Hematopoietic multipotent progenitor cell (in vitro differentiated cells): ENCODE measurements at regions not wholly inside any gene's neighbourhood (a gene's known extent, or its start where the extent isn't known, plus 50 kb on each side); places are given as distances from the start of the nearest gene placed in this dataset.
"Not testable (repeated sequence)": the region's sequence is repeated elsewhere in the genome, so short reads cannot be mapped to it uniquely, and the experiment has no call there.

Experiments
- DNase-seq, 3 donors: peaks; one replicate each; pipeline ENCODE4 v3.0.0-alpha.2; 2011 to 2015; ENCODE audit warnings: low read depth in 2 of 3, low spot score in 2 of 3

- no peak for DNase-seq
These were observed 65.7 kb downstream of the SLITRK5 start for GRCh38 chr13:87736849-87737385.

DNA sequence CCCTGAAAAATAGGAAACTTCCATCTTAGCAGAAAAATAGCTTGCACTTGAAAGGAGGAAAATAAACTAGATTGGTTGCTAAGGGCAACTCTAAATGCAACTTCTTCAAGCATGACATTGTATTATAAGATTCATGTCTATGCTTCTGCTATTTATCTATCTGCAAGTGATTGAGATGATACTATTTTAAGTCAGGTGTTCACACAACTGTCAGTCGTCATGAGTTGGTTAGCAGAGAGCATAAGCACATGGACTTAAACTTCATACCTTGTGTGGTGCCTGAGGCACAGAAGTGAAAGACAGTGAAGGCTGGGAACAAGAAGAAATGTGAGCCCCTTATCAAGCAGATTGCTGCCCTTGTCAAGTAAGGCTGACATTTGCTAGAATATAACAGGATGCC is 82.9 kb downstream of the SLITRK5 start:
- DNase-seq, result no peak

DNA sequence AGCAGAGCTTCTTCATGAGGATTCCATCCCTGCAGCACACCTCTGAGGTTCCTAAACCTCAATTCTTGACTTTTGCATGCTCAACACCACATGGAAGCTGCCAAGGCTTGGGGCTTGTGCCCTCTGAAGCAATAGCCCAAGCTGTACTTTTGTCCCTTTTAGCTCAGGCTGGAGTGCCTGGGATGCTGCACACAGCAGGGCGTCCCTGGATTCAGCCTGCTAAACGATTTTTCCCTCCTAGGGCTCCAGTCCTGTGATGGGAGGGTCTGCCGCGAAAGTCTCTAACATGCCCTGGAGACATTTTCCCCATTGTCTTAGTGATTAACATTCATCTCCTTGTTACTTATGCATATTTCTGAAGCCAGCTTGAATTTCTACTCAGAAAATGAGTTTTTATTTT is 98.3 kb downstream of the SLITRK5 start:
- DNase-seq, result no peak

- peak in 1 of 3 donors; percentile 0 for DNase-seq
These were observed 106.2 kb downstream of the SLITRK5 start for GRCh38 chr13:87777387-87777786.

DNA sequence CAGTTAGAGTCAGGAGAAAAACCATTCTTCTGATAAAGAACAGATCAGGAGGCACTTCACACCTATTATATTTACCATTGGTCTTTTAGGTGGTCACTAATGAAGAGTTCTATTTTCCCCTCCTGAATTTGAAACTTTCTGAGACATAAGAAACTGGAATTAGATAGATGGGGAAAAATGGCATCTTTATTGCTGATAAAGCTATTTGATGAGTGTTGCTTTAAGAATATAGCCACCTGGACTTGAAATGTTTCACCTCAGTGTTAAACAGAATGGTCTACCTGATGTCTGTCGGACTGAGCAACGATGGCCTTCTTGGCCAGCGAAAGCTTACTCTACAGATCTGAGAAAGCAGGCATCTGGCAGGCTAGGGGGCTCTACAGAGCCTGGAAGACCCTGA is 107.0 kb downstream of the SLITRK5 start:
- DNase-seq, result no peak

DNA sequence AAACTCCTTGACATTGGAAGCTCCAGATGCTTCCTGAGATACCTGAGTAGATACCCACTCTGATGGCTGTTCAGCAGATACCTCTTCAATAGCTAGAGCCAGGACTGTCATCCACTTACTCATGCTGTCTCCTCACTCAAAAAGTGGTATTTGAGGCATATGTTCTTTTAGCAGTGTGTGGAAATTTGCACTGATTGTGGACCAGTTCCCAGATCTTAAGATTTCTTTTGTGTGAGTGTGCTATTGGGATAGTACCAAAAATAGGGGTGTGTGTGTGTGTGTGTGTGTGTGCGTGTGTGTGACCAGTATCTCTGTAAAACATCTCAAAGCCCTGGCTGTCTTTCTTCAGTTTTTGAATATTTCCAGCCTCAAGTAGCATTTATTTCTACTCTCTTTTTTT is 108.3 kb downstream of the SLITRK5 start:
- no peak for DNase-seq

GRCh38 chr13:87783366-87783765 is 112.2 kb downstream of the SLITRK5 start:
- no peak for DNase-seq

GRCh38 chr13:87788363-87788762 is 117.2 kb downstream of the SLITRK5 start:
- no peak for DNase-seq

DNA sequence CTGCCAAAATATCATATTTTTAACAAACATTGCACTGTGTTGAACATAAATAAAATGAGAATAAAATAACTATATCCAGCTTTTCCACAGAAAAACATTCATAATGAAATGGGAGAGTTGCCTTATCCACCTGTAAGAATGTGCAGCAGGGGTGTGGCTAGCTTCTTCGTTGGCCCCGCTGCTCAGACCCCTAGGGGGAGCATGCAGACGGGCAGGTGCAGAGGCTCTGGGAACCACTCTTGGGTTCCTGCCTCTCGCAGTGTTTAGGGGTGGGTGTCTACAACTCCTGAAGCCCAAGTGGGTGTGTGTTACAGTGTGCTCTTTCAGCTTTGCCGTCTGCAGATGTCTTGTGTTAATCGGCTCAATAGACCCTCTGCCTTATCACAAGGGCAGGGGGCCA is 121.7 kb downstream of the SLITRK5 start:
- DNase-seq, result no peak

GRCh38 chr13:87798536-87798935 is 127.4 kb downstream of the SLITRK5 start:
- DNase-seq, result no peak

GRCh38 chr13:87810391-87810801 is 139.2 kb downstream of the SLITRK5 start:
- no peak for DNase-seq

DNA sequence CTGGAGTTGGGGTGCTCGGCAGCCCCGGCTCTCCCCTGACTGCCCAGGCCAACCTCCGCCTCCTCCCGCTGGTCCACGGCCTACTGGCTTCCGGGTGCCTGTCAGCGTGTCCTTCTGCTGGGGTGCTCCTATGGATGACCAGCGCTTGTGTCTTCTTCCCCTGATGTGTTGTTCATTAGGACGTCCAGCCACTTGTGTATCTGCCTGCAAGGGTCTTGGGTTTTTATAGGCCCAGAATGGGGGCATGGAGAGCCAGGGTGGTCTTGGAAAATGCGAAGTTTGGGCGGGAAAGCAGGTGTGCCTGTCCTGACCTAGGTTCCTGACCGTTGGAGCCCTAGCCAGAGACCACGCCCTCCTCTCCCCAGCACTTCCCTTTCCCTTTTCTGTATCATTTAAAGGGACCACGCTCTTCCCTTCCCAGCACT is 139.8 kb downstream of the SLITRK5 start:
- no peak for DNase-seq

DNA sequence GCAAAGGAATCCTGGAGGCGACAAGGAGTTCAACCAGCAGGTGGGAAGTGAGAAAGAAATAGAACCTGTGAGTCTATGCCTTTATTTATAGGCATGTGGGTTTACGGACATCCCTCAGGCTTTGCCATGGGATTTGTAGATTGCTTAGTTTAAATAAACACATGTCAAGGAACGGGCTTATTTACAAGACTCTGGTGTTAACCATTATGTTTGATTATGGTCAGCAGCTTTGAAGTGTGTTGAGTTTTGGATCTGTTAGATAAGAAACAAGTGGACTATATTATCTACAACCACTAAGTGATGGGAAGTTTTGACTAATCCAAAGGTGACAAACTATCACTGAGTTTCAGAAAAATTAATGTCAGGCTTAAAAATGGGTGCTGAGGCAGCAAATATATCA is 143.2 kb downstream of the SLITRK5 start:
- DNase-seq, result no peak

DNA sequence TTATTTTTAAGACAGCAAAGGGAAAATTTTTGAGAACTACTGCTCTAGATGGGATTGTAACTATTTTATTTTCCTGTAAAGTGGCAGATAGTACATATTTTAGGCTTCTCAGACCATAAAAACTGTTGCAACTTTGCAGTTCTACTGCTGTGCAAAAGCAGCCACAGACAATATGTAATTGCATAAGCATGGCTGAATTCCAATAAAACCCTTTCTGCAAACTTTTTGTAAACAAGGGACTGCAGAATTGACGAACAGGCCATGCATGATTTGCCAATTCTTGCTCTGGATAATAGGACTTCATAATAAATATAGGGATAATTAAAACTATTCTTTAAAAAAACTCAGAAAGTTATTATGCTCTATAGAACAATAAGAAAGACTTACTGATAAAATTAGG is 149.1 kb downstream of the SLITRK5 start:
- DNase-seq, result no peak

DNA sequence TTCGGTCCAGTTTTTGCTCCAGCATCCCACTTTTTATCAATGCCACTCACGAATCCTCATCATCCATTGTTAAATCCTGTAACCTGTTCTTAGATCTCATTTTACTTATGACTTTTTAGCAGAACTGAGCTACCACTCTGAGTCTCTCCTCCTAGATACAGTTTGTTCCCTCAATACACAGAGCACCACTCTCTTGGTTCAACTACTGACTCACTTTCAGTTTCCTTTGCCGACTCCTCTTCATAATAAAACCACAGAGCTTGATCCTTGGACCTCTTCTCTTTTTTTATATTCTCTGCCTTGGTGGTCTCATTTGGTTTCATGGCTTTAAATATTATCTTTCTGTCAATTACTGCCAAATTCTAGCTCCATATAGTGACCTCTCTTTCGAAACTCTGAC is 150.3 kb downstream of the SLITRK5 start:
- no peak for DNase-seq

DNA sequence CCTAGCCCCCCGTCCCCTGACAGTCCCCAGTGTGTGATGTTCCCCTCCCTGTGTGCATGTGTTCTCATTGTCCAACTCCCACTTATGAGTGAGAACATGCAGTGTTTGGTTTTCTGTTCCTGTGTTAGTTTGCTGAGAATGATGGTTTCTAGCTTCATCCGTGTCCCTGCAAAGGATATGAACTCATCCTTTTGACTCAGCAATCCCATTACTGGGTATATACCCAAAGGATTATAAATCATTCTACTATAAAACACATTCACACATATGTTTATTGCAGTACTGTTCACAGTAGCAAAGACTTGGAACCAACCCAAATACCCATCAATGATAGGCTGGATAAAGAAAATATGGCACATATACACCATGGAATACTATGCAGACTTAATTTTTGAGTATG is 155.1 kb downstream of the SLITRK5 start:
- DNase-seq, result not testable (repeated sequence)

DNA sequence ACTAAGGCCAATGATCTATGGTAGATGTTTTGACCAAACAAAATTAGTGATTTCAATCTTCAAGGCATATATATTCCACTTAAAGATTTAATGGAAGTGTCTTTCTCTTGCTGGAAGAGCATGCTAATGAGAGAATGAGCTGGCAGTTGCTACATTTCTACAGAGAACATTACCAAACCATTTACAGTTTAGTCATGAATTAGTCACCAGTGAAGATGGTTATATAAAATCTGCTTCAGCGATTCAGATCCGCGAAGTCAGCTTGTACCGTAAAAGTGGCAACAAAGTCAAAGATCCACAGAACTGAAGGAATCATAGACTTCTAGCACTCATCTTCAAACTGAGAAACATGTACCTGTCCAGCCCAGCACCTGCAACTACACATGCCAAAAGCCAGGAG is 156.3 kb downstream of the SLITRK5 start:
- DNase-seq, result no peak

DNA sequence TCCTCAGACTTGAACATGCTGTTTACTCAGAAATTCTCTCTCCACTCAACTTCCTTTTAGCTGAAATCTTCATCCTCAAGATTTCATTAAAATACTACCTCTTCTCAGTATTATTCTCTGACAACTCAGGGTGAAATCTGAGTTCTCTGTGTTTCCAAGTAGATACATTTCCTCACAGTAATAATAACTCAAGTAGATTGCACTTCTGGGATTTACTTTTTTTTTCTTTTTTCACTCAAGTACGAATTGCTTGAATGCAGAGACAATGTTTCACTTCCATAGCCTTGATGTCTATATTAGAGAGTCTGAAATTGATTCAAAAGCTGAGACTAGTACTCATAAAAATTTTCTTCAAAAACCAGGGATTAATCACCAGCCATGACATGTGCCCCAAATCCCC is 166.4 kb downstream of the SLITRK5 start:
- DNase-seq, result no peak

DNA sequence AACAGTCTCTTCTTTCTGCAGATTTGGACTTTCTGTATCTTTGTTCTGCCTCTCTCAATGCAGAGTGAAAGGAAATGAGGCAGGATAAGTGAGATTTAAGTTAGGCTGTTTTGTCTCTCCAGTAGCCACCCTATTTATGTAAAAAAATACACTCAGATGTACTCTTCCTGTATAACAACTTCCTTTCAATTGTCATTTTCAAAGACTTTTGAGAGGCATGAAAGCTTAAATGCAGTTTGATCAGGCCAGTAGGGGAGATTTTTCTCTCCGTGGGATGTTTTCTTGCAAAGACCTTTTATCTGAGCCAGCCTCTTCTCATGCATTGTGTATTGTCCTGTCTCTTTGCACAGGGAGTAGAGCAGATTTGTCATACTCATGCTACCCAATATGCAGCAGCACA is 166.8 kb downstream of the SLITRK5 start:
- DNase-seq, result no peak

GRCh38 chr13:87851410-87851809 is 180.2 kb downstream of the SLITRK5 start:
- no peak for DNase-seq

GRCh38 chr13:87855553-87855952 is 184.4 kb downstream of the SLITRK5 start:
- DNase-seq, result no peak

GRCh38 chr13:87859261-87859660 is 188.1 kb downstream of the SLITRK5 start:
- DNase-seq, result no peak

- DNase-seq, result no peak
These were observed 196.3 kb downstream of the SLITRK5 start for GRCh38 chr13:87867426-87867825.
